ENCODE measurements at regions not wholly inside any gene's neighbourhood (a gene's known extent, or its start where the extent isn't known, plus 50 kb on each side); places are given as distances from the start of the nearest gene placed in this dataset.

DNA sequence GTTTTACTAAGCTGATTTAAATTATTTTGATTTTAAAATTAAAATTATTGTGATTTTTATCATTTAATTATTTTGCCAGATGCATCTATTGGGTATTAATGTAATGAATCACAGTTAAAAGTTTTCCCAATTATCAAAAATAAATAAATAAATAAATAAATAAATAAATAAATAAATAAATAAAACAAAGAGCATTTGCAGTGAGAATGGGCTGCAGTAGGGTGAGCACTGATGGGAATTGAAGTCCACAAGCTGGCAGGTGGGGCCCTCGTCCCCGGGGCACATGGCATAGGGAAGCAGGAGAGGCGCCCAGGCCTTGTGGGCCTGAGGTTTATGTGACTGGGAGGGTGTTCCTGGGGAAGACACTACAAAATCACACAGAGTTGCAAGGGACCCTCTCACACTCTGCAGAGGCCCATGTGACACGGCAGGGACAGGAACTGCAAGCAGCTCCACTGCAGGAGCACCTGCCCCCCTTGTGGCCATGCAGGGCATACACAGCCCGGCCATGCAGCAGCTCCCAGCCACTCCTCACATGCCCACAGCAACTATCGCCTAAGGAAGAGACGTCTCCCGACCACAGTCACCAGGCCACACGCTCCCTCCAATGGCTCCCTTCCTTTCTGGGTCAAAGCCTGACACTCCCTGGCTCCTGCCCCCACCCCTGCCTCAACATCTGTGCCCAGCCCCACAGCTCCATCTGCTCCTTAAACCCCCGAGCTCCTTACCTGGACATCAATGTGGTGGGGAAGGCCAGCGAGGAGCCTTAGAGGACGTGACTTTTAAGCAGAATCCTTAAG, 256.3 kb upstream of the SFSWAP start:
- TF ChIP-seq PREB (CRISPR knock-in tag; IDR thresholded peaks at IDR 0.05) (no peak), CBX5 (IDR thresholded peaks at IDR 0.05; ENCODE audit: borderline replicate concordance, low read depth) (no peak), RERE (CRISPR knock-in tag; IDR thresholded peaks at IDR 0.05; ENCODE audit: borderline replicate concordance) (no peak), ELF1 (tag; IDR thresholded peaks at IDR 0.05) (no peak), NCOR1 (IDR thresholded peaks at IDR 0.05) (no peak), KLF16 (IDR thresholded peaks at IDR 0.05) (no peak), ZNF57 (CRISPR knock-in tag; IDR thresholded peaks at IDR 0.05) (no peak)
- TF ChIP-seq, protein P1, sequence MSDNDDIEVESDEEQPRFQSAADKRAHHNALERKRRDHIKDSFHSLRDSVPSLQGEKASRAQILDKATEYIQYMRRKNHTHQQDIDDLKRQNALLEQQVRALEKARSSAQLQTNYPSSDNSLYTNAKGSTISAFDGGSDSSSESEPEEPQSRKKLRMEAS (CRISPR knock-in tag; IDR thresholded peaks at IDR 0.05), result peak; percentile 51
- TF ChIP-seq, protein P2, sequence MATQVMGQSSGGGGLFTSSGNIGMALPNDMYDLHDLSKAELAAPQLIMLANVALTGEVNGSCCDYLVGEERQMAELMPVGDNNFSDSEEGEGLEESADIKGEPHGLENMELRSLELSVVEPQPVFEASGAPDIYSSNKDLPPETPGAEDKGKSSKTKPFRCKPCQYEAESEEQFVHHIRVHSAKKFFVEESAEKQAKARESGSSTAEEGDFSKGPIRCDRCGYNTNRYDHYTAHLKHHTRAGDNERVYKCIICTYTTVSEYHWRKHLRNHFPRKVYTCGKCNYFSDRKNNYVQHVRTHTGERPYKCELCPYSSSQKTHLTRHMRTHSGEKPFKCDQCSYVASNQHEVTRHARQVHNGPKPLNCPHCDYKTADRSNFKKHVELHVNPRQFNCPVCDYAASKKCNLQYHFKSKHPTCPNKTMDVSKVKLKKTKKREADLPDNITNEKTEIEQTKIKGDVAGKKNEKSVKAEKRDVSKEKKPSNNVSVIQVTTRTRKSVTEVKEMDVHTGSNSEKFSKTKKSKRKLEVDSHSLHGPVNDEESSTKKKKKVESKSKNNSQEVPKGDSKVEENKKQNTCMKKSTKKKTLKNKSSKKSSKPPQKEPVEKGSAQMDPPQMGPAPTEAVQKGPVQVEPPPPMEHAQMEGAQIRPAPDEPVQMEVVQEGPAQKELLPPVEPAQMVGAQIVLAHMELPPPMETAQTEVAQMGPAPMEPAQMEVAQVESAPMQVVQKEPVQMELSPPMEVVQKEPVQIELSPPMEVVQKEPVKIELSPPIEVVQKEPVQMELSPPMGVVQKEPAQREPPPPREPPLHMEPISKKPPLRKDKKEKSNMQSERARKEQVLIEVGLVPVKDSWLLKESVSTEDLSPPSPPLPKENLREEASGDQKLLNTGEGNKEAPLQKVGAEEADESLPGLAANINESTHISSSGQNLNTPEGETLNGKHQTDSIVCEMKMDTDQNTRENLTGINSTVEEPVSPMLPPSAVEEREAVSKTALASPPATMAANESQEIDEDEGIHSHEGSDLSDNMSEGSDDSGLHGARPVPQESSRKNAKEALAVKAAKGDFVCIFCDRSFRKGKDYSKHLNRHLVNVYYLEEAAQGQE (IDR thresholded peaks at IDR 0.05; ENCODE audit: borderline replicate concordance), result peak; percentile 74
- TF ChIP-seq, protein P2 (CRISPR knock-in tag; IDR thresholded peaks at IDR 0.05; ENCODE audit: low read depth), result no peak
